ENCODE measurements at regions not wholly inside any gene's neighbourhood (a gene's known extent, or its start where the extent isn't known, plus 50 kb on each side); places are given as distances from the start of the nearest gene placed in this dataset.

GRCh38 chr12:42987216-42987650 lies 397.7 kb upstream of the PRICKLE1 start:
- no peak for TF ChIP-seq CTCF (IDR thresholded peaks at IDR 0.05)
- TF ChIP-seq POLR2A (IDR thresholded peaks at IDR 0.05), result no peak

All from Peyer's patch (tissue), 4 donors.